GM18505 (cell line): ENCODE measurements at regions not wholly inside any gene's neighbourhood (a gene's known extent, or its start where the extent isn't known, plus 50 kb on each side); places are given as distances from the start of the nearest gene placed in this dataset.

Experiments used
- ATAC-seq: cut with Tn5 transposase; IDR thresholded peaks from one replicate; pipeline ENCODE4 v1.9.1; 2021; ENCODE audit not compliant: unreplicated experiment
- POLR2A ChIP-seq: IDR thresholded peaks from 4 replicates; pipeline ENCODE4 v1.6.1; 2011; ENCODE audit warnings: borderline replicate concordance; ENCODE audit not compliant: insufficient read depth, insufficient read length; ENCODE audit errors: extremely low read depth

DNA sequence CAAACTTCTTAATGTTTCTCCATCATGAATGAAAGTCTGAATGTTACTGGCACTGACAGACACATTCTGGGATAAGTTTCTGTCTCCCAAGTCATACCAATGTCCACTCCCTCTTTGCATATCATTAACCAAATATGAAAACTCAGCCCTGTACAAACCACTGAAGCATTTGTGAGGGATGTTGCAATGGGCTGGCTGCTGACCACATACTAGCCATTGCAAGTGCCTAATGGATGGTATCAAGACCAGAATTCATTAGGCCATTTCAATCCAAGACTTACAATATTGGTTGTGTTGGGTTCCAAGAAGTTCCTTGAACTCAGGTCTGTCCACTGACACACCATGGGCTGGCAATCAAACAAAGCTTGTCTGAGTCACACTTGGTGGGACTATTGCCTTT, 73.8 kb downstream of the CBLN2 start:
- no peak for TF ChIP-seq POLR2A
- no peak for ATAC-seq

DNA sequence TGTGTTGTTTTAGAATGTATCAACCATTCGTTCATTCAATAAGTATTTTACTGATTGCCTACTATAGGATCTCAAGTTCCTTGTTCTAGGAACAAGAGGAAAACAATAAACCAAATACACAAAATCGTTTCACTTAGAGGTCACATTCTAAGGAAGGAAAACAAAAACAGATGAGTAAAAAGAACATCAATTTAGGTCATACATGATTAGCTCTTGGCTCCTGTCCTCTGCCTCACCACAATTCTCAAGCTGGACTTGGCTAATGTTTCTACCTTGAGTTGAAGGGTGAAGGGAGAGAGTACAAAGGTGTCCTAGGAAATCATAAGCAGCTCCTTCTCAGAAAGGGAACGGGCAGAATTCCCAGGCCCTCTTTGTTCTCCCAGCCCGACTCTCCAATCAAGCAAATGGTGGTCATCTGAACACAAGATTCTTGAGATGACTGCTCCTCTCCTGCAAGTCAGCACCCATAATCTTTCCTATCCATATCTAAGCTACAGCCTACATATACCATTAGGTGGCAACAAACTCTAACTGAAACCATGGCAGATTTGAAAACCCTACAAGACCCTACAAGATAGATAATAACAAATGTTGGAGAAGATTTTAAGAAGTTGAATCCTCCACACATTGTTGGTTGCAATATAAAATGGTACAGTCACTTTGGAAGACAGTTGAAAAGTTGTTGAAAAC, 76.0 kb downstream of the CBLN2 start:
- TF ChIP-seq POLR2A = no peak
- ATAC-seq = no peak

DNA sequence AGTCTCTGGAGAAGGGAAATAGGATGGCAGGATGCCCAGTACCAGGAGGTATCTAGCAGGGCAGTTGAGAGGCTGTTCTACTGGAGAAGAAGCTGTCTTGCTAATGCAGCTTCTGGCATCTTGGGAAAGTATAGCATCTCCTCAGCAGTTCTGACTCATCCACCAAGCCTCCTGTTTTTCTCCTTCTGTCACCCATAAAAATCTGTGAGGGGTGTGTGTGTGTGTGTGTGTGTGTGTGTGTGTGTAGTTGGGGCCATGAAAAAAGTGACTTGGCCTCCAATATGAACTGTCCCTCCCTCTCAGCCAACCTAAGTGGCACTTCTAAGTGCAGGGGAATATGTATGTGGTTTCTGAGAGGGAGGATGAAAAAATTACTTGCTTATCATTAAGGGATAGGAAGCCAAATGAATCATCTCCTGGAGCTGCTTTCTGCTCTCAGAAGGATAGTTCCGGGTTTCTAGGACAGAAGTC, 83.9 kb downstream of the CBLN2 start:
- no peak for TF ChIP-seq POLR2A

DNA sequence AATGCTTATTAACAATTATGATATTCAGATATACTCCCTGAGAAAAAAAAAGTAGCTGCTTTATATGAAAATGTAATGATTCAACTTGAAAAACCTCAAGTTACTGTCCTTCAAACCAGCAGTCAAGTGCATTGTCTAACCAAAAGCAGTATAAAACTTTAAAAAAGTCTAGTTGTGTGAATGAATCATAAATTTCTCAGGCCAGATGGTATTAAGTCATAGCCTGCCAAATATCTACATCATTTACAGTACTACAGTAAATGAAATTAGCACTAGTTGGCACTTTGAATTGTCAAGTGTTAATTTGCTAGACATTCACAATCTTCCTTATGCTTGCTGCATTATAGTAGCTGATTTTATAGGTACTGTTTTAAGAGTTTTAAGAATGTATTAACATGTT, 85.9 kb downstream of the CBLN2 start:
- TF ChIP-seq POLR2A = no peak
- ATAC-seq = no peak

More for the DNA sequence above, 83.9 kb downstream of the CBLN2 start:
- ATAC-seq = no peak

DNA sequence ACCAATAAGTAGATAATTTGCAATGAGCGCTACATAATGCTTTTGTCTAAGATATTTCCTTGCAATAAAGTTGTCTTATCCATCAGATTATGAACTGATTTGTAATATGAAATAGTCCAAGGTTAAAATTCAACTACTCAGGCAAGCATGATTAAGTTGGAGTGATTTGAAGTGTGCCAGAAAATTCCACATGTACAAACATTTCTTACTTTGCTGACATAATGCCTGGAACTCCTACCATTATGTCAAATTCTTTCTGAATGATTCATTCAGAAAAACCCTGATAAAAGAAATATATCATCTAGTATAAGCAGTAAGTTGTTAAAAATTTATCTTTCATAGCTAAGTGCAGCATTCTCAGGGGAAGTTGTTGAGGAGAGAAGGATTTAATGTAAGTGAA, 87.3 kb downstream of the CBLN2 start:
- ATAC-seq = no peak
- TF ChIP-seq POLR2A = no peak

DNA sequence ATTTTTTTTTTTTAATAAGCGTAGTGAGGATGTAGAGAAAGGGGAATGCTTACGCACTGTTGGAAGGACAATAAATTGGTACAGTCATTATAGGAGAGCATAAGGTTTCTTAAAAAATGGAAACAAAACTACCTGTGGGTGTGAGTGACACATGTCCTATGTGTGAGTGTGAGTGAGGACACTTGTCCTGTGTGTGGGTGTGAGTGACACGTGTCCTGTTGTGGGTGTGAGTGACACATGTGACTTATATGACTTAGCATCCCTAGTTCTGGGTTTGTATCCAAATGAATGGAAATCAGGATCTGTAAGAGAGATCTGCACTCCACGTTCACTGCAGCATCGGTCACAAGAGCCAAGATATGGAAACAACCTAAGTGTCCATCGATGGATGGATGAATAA, 91.8 kb downstream of the CBLN2 start:
- TF ChIP-seq POLR2A = no peak
- ATAC-seq = no peak

DNA sequence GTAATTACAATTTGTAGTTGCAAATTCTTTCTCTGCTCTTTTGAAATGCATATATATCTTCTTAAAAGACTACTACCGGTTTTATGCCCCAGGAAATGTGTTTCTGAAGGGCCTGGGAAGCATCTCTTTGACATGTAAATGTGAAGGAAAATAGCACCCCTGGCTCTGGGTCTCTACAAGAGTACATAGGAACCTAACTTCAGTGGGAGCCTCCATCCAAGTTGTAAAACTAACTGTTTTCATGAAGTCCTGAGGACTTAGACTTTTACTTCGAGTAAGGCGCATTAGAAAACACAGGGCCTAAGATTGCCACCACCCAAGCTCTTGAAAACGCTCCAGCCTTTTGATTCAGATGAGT, 99.4 kb downstream of the CBLN2 start:
- no peak for ATAC-seq
- no peak for TF ChIP-seq POLR2A

DNA sequence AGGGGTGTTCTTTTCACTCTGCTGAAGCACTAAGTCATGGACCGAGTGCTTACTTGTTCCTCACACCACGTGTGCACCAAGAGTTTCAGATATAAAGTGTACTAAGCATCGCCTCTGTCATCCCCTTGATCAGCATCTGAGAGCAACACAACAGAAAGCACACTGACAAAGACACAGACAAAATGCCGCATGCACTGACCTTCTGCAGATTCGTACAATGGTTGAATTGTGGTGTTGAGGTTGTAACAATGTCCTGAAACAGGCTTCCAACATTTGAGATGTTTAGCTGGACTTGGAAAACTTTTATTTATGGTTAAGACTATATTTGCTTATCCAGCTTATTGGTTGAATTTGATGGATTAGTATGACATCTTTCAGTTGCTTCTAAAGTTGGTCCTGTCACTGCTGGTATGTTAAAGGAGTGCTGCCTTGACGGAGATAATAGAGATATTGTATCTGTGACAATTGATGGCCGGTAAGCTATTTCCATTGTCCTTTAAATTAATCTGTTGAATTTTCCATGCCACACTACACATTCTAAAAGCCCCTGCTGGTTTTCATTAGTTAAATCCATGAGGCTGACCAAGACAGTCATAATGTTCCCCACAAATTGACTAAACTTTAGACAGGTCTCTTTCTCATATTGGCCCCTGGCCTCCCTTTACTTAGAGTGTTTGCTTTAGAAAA, 99.9 kb downstream of the CBLN2 start:
- ATAC-seq = no peak
- no peak for TF ChIP-seq POLR2A

DNA sequence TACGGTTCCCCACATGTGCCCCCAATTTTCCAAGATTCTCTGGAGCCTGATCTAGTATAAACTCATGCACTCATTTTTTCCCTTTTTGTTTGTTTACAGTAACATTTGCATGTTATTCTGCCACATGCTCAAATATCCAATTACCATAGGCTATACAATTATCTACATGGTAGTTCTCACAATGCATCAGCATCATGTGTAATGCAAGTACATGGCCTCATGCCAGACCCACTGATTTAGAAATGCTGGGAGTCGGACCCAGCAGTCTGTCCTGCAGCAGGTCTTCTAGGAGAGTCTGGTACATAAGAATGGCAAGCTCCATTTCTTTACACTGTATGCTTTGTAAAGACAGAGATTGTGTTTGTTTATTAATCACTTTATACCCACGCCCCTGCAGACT, 107.7 kb downstream of the CBLN2 start:
- ATAC-seq = no peak
- TF ChIP-seq POLR2A = no peak

DNA sequence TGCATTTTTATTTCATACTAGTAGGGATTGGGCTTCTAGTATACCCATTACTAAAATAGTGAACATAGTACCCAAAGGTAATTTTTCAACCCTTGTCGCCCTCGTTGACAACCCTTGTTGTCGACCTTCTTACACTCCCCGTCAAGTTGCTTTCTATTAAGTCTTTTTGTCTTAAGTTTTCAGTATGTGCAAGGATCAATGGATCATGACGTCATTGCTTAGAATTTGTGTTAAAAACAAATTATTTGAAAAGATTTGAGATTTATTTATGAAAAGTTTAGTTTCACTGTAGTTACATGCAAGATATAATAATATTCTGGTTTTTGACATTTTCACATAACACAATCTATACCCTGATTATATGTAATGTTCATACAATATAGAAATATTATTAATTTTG, 110.4 kb downstream of the CBLN2 start:
- no peak for ATAC-seq
- no peak for TF ChIP-seq POLR2A

DNA sequence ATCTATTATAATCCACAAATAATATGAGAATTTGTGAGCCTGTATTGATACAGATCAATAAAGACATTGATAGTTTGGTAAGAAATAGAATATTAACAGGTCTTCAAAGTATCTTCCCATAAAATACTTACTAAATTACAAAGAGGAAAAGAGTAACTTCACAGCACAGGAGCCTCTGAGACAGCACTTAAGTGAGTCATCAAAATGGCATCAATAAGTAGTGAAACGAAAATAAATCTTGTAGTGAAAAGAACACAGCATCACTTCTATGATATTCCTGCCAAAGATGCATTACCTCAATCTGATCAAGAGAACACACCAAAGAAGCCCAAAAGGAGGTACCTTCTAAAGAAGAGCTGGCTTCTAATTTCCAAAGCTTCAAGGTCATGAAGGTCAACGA, 116.4 kb downstream of the CBLN2 start:
- TF ChIP-seq POLR2A = no peak
- ATAC-seq = no peak

DNA sequence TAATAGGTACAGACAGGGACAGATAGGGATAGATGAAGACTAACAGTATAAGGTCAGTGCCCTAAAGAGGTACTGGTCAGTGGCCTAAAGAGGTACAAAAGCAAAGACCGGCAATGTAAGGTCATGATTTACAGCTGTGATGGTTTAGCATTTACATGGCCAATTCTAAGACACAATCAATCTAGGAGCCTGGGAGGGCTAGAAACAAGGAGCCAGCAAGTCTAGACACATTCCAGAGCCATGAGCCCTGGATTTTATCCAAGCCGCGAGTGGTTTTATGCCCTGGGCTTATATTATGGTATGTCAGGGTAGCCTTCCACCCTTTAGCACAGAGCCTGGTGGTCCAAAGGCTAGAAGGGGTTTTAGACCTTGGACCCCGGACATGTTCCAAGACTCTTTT, 124.2 kb downstream of the CBLN2 start:
- no peak for TF ChIP-seq POLR2A
- no peak for ATAC-seq

DNA sequence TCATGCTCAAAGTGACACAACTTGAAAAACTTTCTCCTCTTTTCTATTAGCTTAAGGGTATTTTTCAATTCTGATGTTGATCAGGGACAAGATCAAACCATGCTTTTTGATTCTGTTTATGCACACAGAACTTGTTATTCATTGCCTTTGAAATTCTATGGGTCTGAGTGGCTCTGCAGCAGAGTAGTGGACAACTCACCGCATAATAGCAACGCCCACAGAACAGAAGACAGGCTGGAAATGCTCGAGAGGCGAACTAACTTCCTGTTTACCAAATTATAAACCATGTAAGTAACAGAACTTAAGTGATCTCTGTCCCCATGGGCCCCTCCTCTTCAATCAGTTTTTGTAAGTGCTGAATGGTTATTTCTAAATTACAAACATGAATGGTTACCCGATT, 131.2 kb downstream of the CBLN2 start:
- ATAC-seq = no peak
- TF ChIP-seq POLR2A = no peak

DNA sequence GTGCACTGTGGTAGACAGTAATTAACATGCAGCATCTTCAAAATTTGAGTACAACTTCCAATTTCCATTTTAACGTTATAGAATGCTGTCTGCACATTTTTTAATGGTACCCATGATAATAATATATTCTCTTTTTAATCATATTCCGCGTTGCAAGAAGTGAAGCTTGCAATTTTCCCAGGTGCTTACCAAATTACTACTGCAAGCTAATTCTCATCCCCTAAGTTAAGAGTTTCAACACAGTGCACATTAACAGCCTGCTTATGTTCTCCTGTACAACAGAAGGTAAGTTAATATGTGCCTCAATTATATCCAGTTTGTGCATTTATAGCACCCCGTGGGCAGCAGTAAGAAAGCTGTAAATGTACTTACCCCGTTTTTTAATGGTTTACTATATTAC, 132.9 kb downstream of the CBLN2 start:
- ATAC-seq = no peak
- TF ChIP-seq POLR2A = no peak
